ENCODE measurements at regions not wholly inside any gene's neighbourhood (a gene's known extent, or its start where the extent isn't known, plus 50 kb on each side); places are given as distances from the start of the nearest gene placed in this dataset.

GRCh38 chr18:75618146-75618545 lies 190.6 kb upstream of the SMIM21 start:
- DNase-seq (ENCODE audit: low read depth in 2 of 2): no peak

GRCh38 chr18:75612456-75612855 lies 185.0 kb upstream of the SMIM21 start:
- no peak for DNase-seq (ENCODE audit: low read depth in 2 of 2)

- no peak for DNase-seq (ENCODE audit: low read depth in 2 of 2)
Observed at GRCh38 chr18:75607701-75608100, 180.2 kb upstream of the SMIM21 start.

GRCh38 chr18:75592527-75592926 lies 165.0 kb upstream of the SMIM21 start:
- DNase-seq (ENCODE audit: low read depth in 2 of 2): no peak

- no peak for DNase-seq (ENCODE audit: low read depth in 2 of 2)
Observed at GRCh38 chr18:75588412-75588811, 160.9 kb upstream of the SMIM21 start.

GRCh38 chr18:75587131-75587530 lies 159.6 kb upstream of the SMIM21 start:
- DNase-seq (ENCODE audit: low read depth in 2 of 2): no peak

- DNase-seq (ENCODE audit: low read depth in 2 of 2): no peak
Observed at GRCh38 chr18:75586130-75586889, 158.8 kb upstream of the SMIM21 start.

- no peak for DNase-seq (ENCODE audit: low read depth in 2 of 2)
Observed at GRCh38 chr18:75582940-75583339, 155.4 kb upstream of the SMIM21 start.

- no peak for DNase-seq (ENCODE audit: low read depth in 2 of 2)
Observed at GRCh38 chr18:75582406-75582821, 154.9 kb upstream of the SMIM21 start.

GRCh38 chr18:75581336-75582131 lies 154.0 kb upstream of the SMIM21 start:
- no peak for DNase-seq (ENCODE audit: low read depth in 2 of 2)

- no peak for DNase-seq (ENCODE audit: low read depth in 2 of 2)
Observed at GRCh38 chr18:75574187-75574586, 146.7 kb upstream of the SMIM21 start.

GRCh38 chr18:75563150-75563549 lies 135.6 kb upstream of the SMIM21 start:
- no peak for DNase-seq (ENCODE audit: low read depth in 2 of 2)

GRCh38 chr18:75562216-75562615 lies 134.7 kb upstream of the SMIM21 start:
- DNase-seq (ENCODE audit: low read depth in 2 of 2): no peak

GRCh38 chr18:75558790-75559189 lies 131.3 kb upstream of the SMIM21 start:
- no peak for DNase-seq (ENCODE audit: low read depth in 2 of 2)

- no peak for DNase-seq (ENCODE audit: low read depth in 2 of 2)
Observed at GRCh38 chr18:75556841-75557240, 129.3 kb upstream of the SMIM21 start.

- no peak for DNase-seq (ENCODE audit: low read depth in 2 of 2)
Observed at GRCh38 chr18:75554644-75555185, 127.2 kb upstream of the SMIM21 start.

GRCh38 chr18:75554176-75554575 lies 126.7 kb upstream of the SMIM21 start:
- no peak for DNase-seq (ENCODE audit: low read depth in 2 of 2)

- DNase-seq (ENCODE audit: low read depth in 2 of 2): no peak
Observed at GRCh38 chr18:75553021-75553420, 125.5 kb upstream of the SMIM21 start.

- DNase-seq (ENCODE audit: low read depth in 2 of 2): no peak
Observed at GRCh38 chr18:75551071-75551470, 123.6 kb upstream of the SMIM21 start.

GRCh38 chr18:75548353-75548905 lies 120.9 kb upstream of the SMIM21 start:
- DNase-seq (ENCODE audit: low read depth in 2 of 2): no peak

- DNase-seq (ENCODE audit: low read depth in 2 of 2): no peak
Observed at GRCh38 chr18:75546964-75547363, 119.5 kb upstream of the SMIM21 start.

GRCh38 chr18:75545189-75545588 lies 117.7 kb upstream of the SMIM21 start:
- DNase-seq (ENCODE audit: low read depth in 2 of 2): no peak

Data from dermis microvascular lymphatic vessel endothelial cell (primary cell).